Ishikawa (cell line): ENCODE measurements at regions not wholly inside any gene's neighbourhood (a gene's known extent, or its start where the extent isn't known, plus 50 kb on each side); places are given as distances from the start of the nearest gene placed in this dataset.

Experiments
- CEBPB ChIP-seq: IDR thresholded peaks from 2 replicates; pipeline ENCODE4 v1.6.1; 2012
- EGR1 ChIP-seq: IDR thresholded peaks from 2 replicates; pipeline ENCODE4 v1.6.1; 2012
- EP300 ChIP-seq: IDR thresholded peaks from 2 replicates; pipeline ENCODE4 v1.6.1; 2012; ENCODE audit warnings: borderline replicate concordance
- MAX ChIP-seq: IDR thresholded peaks from 2 replicates; pipeline ENCODE4 v1.6.1; 2012
- NFIC ChIP-seq: IDR thresholded peaks from 2 replicates; pipeline ENCODE4 v1.6.1; 2012
- RAD21 ChIP-seq: IDR thresholded peaks from 2 replicates; pipeline ENCODE4 v1.6.1; 2012; ENCODE audit warnings: low read depth
- REST ChIP-seq: IDR thresholded peaks from 2 replicates; pipeline ENCODE4 v1.6.1; 2012; ENCODE audit warnings: low read depth, mild to moderate bottlenecking
- TAF1 ChIP-seq: IDR thresholded peaks from 2 replicates; pipeline ENCODE4 v1.6.1; 2012; ENCODE audit warnings: low read depth, mild to moderate bottlenecking
- TCF12 ChIP-seq: IDR thresholded peaks from 2 replicates; pipeline ENCODE4 v1.6.1; 2012; ENCODE audit warnings: low read depth
- USF1 ChIP-seq: IDR thresholded peaks from 2 replicates; pipeline ENCODE4 v1.6.1; 2012

- TF ChIP-seq RAD21 (no peak), EGR1 (no peak), USF1 (no peak), EP300 (no peak), MAX (no peak), TAF1 (no peak), NFIC (no peak), REST (no peak), TCF12 (no peak), CEBPB (no peak)
Observed at GRCh38 chr11:112752563-112752962, 208.7 kb upstream of the NCAM1 start.
